GM12878 (cell line): ENCODE measurements at regions not wholly inside any gene's neighbourhood (a gene's known extent, or its start where the extent isn't known, plus 50 kb on each side); places are given as distances from the start of the nearest gene placed in this dataset.

Source experiments
- ATAC-seq: fragments of 200-7000 bp; cut with Tn5 transposase; 3 replicates; pipeline ENCODE4 v1.9.1; 2020; ENCODE audit warnings: mild to moderate bottlenecking, moderate library complexity
- BruUV-seq: library from RNA; stranded (reverse); fragments of 400-500 nt; replicated peaks from 2 replicates; lab custom pipeline; 2021; lab: Mats Ljungman, UMichigan
- CTCF ChIA-PET: fragments of 300-600 bp; sonication (Branson Sonifier 250); formaldehyde crosslinking; extraction: SDS; loops from one replicate; lab custom pipeline; 2021; ENCODE audit warnings: inconsistent platforms; lab: Yijun Ruan, JAX
- POLR2A ChIA-PET: fragments of 350-600 bp; formaldehyde crosslinking; extraction: SDS; loops from one replicate; lab custom pipeline; 2021; ENCODE audit warnings: inconsistent platforms; lab: Charles Lee
- RAD21 ChIA-PET: fragments of 300-600 bp; sonication (Branson Sonifier 250); formaldehyde crosslinking; loops from one replicate; lab custom pipeline; 2023; ENCODE audit warnings: antibody characterized with exemption; ENCODE audit not compliant: unreplicated experiment; lab: Charles Lee
- SMC1A ChIA-PET: fragments of 300-600 bp; sonication (Branson Sonifier 250); formaldehyde crosslinking; loops from one replicate; lab custom pipeline; 2023; ENCODE audit not compliant: unreplicated experiment, uncharacterized antibody; lab: Charles Lee
- DNase-seq: peaks from one replicate; pipeline ENCODE4 v3.0.0-alpha.2; 2011; ENCODE audit warnings: low read depth, low spot score
- FAIRE-seq: peaks from 3 replicates; lab custom pipeline; 2011; peaks lifted over from hg19 to GRCh38; lab: Jason Lieb, UNC
- H2AFZ ChIP-seq: 2 replicates; pipeline ENCODE4 v1.6.0; 2011; ENCODE audit warnings: low read depth, low read length, control low read depth; ENCODE audit not compliant: control insufficient read depth
- H3K27ac ChIP-seq: 2 replicates; pipeline ENCODE4 v1.5.1; 2011; ENCODE audit warnings: control low read depth; ENCODE audit not compliant: control insufficient read depth, insufficient read depth
- H3K27me3 ChIP-seq, 2 experiments: replicated peaks in 1 of 2; 2 replicates each; pipeline versions ENCODE4 v1.6.0 to v1.6.1; 2011; ENCODE audit warnings: low read length in 1 of 2; ENCODE audit not compliant: control insufficient read depth in 2 of 2, insufficient read depth in 2 of 2
- H3K36me3 ChIP-seq, 2 experiments: 2 replicates each; pipeline ENCODE4 v1.5.1; 2011; ENCODE audit warnings: low read length in 1 of 2; ENCODE audit not compliant: control insufficient read depth in 2 of 2, insufficient read depth in 2 of 2
- H3K4me1 ChIP-seq: 2 replicates; pipeline ENCODE4 v1.6.1; 2011; ENCODE audit warnings: mild to moderate bottlenecking, low read length, moderate library complexity, mixed read lengths; ENCODE audit not compliant: control insufficient read depth, insufficient read depth
- H3K4me2 ChIP-seq: 2 replicates; pipeline ENCODE4 v1.6.0; 2011; ENCODE audit warnings: control low read depth; ENCODE audit not compliant: control insufficient read depth, insufficient read depth
- H3K4me3 ChIP-seq: fragments of 200-600 bp; sonication (generic); 2 replicates; pipeline ENCODE4 v1.5.1; 2016
- H3K79me2 ChIP-seq: 2 replicates; pipeline ENCODE4 v1.6.0; 2011; ENCODE audit warnings: low read length; ENCODE audit not compliant: control insufficient read depth, insufficient read depth
- H3K9ac ChIP-seq: 2 replicates; pipeline ENCODE4 v1.8.0; 2011; ENCODE audit warnings: low read length, control low read depth, mixed read lengths; ENCODE audit not compliant: control insufficient read depth, insufficient read depth
- H3K9me3 ChIP-seq: replicated peaks from 3 replicates; pipeline ENCODE4 v1.5.1; 2011; ENCODE audit warnings: mild to moderate bottlenecking, low read length; ENCODE audit not compliant: control insufficient read depth, insufficient read depth
- H4K20me1 ChIP-seq: 2 replicates; pipeline ENCODE4 v1.6.0; 2011; ENCODE audit not compliant: control insufficient read depth, insufficient read depth
- BCL11A ChIP-seq: IDR thresholded peaks from 2 replicates; pipeline ENCODE4 v1.6.1; 2011; ENCODE audit warnings: low read depth, low read length
- JUNB ChIP-seq: IDR thresholded peaks from 2 replicates; pipeline ENCODE4 v1.6.1; 2016; ENCODE audit warnings: antibody characterized with exemption, mild to moderate bottlenecking
- RAD51 ChIP-seq: fragments of 450-650 bp; IDR thresholded peaks from 2 replicates; pipeline ENCODE4 v1.6.1; 2016; ENCODE audit warnings: moderate library complexity, mild to moderate bottlenecking, inconsistent platforms
- RUNX3 ChIP-seq: IDR thresholded peaks from 2 replicates; pipeline ENCODE4 v1.6.1; 2012; ENCODE audit warnings: low read length, inconsistent platforms
- SREBF2 ChIP-seq: IDR thresholded peaks from 2 replicates; pipeline ENCODE4 v1.6.1; 2012; ENCODE audit warnings: mild to moderate bottlenecking, low read length
- ZBED1 ChIP-seq: IDR thresholded peaks from 2 replicates; pipeline ENCODE4 v1.6.1; 2016; ENCODE audit warnings: borderline replicate concordance
- WGBS: methylation state at CpG from one replicate; pipeline ENCODE4 v1.1.6; 2016; ENCODE audit warnings: low lambda C conversion rate; ENCODE audit not compliant: insufficient replicate concordance, insufficient coverage; ENCODE audit errors: missing lambda C conversion rate; 5-methylcytosine and 5-hydroxymethylcytosine counted together
- in situ Hi-C: fragments of 300-500 bp; cut with MboI; formaldehyde crosslinking; loops from 9 replicates; pipeline ENCODE4 v1.14.3; 2018; ENCODE audit warnings: mixed read lengths
- intact Hi-C: fragments of 100-400 bp; cut with micrococcal nuclease; formaldehyde crosslinking; loops from one replicate; pipeline ENCODE4 v1.14.2; 2022; ENCODE audit not compliant: unreplicated experiment
- TF ChIP-seq, protein P1 (sequence below): fragments of 450-650 bp; IDR thresholded peaks from 2 replicates; pipeline ENCODE4 v1.6.1; 2017; ENCODE audit warnings: mild to moderate bottlenecking, moderate library complexity
- TF ChIP-seq, protein P2 (sequence below): fragments of 450-650 bp; formaldehyde crosslinking; IDR thresholded peaks from 2 replicates; pipeline ENCODE4 v1.4.0; 2020; ENCODE audit warnings: mild to moderate bottlenecking, moderate library complexity
- TF ChIP-seq, protein P3 (sequence below): fragments of 450-650 bp; IDR thresholded peaks from 2 replicates; pipeline ENCODE4 v1.6.1; 2016; ENCODE audit warnings: mild to moderate bottlenecking
- TF ChIP-seq, protein P4 (sequence below): fragments of 450-650 bp; IDR thresholded peaks from 2 replicates; pipeline ENCODE4 v1.6.1; 2017; ENCODE audit warnings: low read depth, mild to moderate bottlenecking, moderate library complexity
- TF ChIP-seq, protein P5 (sequence below): fragments of 450-650 bp; IDR thresholded peaks from 2 replicates; pipeline ENCODE4 v1.6.1; 2018; ENCODE audit warnings: mild to moderate bottlenecking, low read depth, moderate library complexity; ENCODE audit not compliant: partially characterized antibody

DNA sequence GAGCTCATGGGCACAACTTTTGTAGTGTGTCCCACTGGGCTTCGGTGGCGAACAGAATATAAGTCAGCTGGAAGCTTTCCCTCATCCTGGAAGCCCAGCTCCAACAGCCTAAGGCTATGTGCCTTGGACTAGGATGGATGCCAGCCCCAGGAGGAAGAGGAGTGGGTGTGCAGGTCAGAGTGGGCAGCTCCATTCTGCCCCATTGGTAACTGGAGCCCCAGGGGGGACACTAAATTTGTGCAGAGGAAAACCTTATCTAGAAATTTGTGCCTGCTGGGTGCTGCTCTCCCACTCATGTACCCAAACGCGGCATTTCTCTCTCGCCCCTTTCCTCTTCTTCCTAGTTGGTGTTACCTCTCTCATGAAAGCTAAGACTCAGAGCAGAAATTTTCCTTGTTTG lies 253.9 kb upstream of the MAN1A1 start:
- RAD21 ChIA-PET = no interaction called here
- FAIRE-seq = no peak
- TF ChIP-seq ZBED1 = no peak
- TF ChIP-seq, protein P1, sequence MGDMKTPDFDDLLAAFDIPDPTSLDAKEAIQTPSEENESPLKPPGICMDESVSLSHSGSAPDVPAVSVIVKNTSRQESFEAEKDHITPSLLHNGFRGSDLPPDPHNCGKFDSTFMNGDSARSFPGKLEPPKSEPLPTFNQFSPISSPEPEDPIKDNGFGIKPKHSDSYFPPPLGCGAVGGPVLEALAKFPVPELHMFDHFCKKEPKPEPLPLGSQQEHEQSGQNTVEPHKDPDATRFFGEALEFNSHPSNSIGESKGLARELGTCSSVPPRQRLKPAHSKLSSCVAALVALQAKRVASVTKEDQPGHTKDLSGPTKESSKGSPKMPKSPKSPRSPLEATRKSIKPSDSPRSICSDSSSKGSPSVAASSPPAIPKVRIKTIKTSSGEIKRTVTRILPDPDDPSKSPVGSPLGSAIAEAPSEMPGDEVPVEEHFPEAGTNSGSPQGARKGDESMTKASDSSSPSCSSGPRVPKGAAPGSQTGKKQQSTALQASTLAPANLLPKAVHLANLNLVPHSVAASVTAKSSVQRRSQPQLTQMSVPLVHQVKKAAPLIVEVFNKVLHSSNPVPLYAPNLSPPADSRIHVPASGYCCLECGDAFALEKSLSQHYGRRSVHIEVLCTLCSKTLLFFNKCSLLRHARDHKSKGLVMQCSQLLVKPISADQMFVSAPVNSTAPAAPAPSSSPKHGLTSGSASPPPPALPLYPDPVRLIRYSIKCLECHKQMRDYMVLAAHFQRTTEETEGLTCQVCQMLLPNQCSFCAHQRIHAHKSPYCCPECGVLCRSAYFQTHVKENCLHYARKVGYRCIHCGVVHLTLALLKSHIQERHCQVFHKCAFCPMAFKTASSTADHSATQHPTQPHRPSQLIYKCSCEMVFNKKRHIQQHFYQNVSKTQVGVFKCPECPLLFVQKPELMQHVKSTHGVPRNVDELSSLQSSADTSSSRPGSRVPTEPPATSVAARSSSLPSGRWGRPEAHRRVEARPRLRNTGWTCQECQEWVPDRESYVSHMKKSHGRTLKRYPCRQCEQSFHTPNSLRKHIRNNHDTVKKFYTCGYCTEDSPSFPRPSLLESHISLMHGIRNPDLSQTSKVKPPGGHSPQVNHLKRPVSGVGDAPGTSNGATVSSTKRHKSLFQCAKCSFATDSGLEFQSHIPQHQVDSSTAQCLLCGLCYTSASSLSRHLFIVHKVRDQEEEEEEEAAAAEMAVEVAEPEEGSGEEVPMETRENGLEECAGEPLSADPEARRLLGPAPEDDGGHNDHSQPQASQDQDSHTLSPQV = no peak
- TF ChIP-seq, protein P2, sequence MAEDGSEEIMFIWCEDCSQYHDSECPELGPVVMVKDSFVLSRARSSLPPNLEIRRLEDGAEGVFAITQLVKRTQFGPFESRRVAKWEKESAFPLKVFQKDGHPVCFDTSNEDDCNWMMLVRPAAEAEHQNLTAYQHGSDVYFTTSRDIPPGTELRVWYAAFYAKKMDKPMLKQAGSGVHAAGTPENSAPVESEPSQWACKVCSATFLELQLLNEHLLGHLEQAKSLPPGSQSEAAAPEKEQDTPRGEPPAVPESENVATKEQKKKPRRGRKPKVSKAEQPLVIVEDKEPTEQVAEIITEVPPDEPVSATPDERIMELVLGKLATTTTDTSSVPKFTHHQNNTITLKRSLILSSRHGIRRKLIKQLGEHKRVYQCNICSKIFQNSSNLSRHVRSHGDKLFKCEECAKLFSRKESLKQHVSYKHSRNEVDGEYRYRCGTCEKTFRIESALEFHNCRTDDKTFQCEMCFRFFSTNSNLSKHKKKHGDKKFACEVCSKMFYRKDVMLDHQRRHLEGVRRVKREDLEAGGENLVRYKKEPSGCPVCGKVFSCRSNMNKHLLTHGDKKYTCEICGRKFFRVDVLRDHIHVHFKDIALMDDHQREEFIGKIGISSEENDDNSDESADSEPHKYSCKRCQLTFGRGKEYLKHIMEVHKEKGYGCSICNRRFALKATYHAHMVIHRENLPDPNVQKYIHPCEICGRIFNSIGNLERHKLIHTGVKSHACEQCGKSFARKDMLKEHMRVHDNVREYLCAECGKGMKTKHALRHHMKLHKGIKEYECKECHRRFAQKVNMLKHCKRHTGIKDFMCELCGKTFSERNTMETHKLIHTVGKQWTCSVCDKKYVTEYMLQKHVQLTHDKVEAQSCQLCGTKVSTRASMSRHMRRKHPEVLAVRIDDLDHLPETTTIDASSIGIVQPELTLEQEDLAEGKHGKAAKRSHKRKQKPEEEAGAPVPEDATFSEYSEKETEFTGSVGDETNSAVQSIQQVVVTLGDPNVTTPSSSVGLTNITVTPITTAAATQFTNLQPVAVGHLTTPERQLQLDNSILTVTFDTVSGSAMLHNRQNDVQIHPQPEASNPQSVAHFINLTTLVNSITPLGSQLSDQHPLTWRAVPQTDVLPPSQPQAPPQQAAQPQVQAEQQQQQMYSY (CRISPR knock-in tag) = no peak
- no peak for TF ChIP-seq JUNB
- no peak for TF ChIP-seq RUNX3
- no peak for TF ChIP-seq BCL11A
- TF ChIP-seq SREBF2 = no peak
- TF ChIP-seq, protein P3, sequence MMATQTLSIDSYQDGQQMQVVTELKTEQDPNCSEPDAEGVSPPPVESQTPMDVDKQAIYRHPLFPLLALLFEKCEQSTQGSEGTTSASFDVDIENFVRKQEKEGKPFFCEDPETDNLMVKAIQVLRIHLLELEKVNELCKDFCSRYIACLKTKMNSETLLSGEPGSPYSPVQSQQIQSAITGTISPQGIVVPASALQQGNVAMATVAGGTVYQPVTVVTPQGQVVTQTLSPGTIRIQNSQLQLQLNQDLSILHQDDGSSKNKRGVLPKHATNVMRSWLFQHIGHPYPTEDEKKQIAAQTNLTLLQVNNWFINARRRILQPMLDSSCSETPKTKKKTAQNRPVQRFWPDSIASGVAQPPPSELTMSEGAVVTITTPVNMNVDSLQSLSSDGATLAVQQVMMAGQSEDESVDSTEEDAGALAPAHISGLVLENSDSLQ = no peak
- TF ChIP-seq RAD51 = no peak
- TF ChIP-seq, protein P4, sequence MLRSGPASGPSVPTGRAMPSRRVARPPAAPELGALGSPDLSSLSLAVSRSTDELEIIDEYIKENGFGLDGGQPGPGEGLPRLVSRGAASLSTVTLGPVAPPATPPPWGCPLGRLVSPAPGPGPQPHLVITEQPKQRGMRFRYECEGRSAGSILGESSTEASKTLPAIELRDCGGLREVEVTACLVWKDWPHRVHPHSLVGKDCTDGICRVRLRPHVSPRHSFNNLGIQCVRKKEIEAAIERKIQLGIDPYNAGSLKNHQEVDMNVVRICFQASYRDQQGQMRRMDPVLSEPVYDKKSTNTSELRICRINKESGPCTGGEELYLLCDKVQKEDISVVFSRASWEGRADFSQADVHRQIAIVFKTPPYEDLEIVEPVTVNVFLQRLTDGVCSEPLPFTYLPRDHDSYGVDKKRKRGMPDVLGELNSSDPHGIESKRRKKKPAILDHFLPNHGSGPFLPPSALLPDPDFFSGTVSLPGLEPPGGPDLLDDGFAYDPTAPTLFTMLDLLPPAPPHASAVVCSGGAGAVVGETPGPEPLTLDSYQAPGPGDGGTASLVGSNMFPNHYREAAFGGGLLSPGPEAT = no peak
- TF ChIP-seq, protein P5, sequence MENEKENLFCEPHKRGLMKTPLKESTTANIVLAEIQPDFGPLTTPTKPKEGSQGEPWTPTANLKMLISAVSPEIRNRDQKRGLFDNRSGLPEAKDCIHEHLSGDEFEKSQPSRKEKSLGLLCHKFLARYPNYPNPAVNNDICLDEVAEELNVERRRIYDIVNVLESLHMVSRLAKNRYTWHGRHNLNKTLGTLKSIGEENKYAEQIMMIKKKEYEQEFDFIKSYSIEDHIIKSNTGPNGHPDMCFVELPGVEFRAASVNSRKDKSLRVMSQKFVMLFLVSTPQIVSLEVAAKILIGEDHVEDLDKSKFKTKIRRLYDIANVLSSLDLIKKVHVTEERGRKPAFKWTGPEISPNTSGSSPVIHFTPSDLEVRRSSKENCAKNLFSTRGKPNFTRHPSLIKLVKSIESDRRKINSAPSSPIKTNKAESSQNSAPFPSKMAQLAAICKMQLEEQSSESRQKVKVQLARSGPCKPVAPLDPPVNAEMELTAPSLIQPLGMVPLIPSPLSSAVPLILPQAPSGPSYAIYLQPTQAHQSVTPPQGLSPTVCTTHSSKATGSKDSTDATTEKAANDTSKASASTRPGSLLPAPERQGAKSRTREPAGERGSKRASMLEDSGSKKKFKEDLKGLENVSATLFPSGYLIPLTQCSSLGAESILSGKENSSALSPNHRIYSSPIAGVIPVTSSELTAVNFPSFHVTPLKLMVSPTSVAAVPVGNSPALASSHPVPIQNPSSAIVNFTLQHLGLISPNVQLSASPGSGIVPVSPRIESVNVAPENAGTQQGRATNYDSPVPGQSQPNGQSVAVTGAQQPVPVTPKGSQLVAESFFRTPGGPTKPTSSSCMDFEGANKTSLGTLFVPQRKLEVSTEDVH = no peak

More for the DNA sequence above, 253.9 kb upstream of the MAN1A1 start:
- no peaks in the 10 kb centered on the region for H3K27me3 ChIP-seq
- no peak for DNase-seq
- in situ Hi-C loops (no loop called here), intact Hi-C loops (no loop called here)
- H4K20me1 ChIP-seq = no peaks in the 10 kb centered on the region
- H3K79me2 ChIP-seq = no peaks in the 10 kb centered on the region
- H3K4me2 ChIP-seq = no peak overlapping the region
- no peaks in the 10 kb centered on the region for H3K4me1 ChIP-seq
- no TSS peak for BruUV-seq
- H2AFZ ChIP-seq = no peak overlapping the region
- SMC1A ChIA-PET = interaction anchor here (0.7 to 1.7 kb wide), 3 partner anchors 12 to 253 kb away, joined by 3 to 9 read pairs (median 3); no protein-coding TSS in a partner anchor
- no peak for ATAC-seq
- H3K27ac ChIP-seq = no peak overlapping the region
- H3K36me3 ChIP-seq = no peaks in the 10 kb centered on the region
- 75% methylated on average over 5 of the region's 5 CpGs for WGBS
- no peak overlapping the region for H3K4me3 ChIP-seq
- POLR2A ChIA-PET = no interaction called here
- H3K9me3 ChIP-seq = no peaks in the 10 kb centered on the region
- H3K9ac ChIP-seq = no peak overlapping the region
- CTCF ChIA-PET = interaction anchor here (0.6 to 0.8 kb wide), 2 partner anchors 335 to 964 kb away, joined by 3 read pairs; no protein-coding TSS in a partner anchor
